ENCODE measurements at regions not wholly inside any gene's neighbourhood (a gene's known extent, or its start where the extent isn't known, plus 50 kb on each side); places are given as distances from the start of the nearest gene placed in this dataset.

GRCh38 chr3:166209701-166210100, 372.5 kb upstream of the BCHE start:
- TF ChIP-seq TAF1 (IDR thresholded peaks at IDR 0.05; ENCODE audit: low read depth) (no peak), CTCF (IDR thresholded peaks at IDR 0.05; ENCODE audit: poor library complexity, severe bottlenecking) (no peak), REST (IDR thresholded peaks at IDR 0.05; ENCODE audit: borderline replicate concordance) (no peak), MXI1 (conservative IDR thresholded peaks at IDR 0.05; ENCODE audit: poor library complexity, severe bottlenecking) (no peak), SMC3 (conservative IDR thresholded peaks at IDR 0.05; ENCODE audit: poor library complexity) (no peak), POLR2AphosphoS5 (IDR thresholded peaks at IDR 0.05) (no peak), EP300 (conservative IDR thresholded peaks at IDR 0.05; ENCODE audit: poor library complexity, severe bottlenecking) (no peak)

Measured in neural cell (in vitro differentiated cells).